Mesenchymal stem cell (in vitro differentiated cells and primary cell): ENCODE measurements at regions not wholly inside any gene's neighbourhood (a gene's known extent, or its start where the extent isn't known, plus 50 kb on each side); places are given as distances from the start of the nearest gene placed in this dataset.

Source experiments
- DNase-seq: peaks from one replicate; pipeline ENCODE4 v3.0.0-alpha.2; 2013
- H2AFZ ChIP-seq: one replicate; pipeline ENCODE4 v1.6.1; 2013; ENCODE audit warnings: low read depth, mild to moderate bottlenecking, control low read depth, inconsistent platforms, low read length, moderate library complexity
- H2AK5ac ChIP-seq: 2 replicates; pipeline ENCODE4 v1.6.1; 2013; ENCODE audit warnings: low read length, moderate library complexity, mild to moderate bottlenecking, inconsistent platforms; ENCODE audit not compliant: severe bottlenecking
- H2BK120ac ChIP-seq: one replicate; pipeline ENCODE4 v1.6.1; 2013; ENCODE audit warnings: low read depth, mild to moderate bottlenecking, inconsistent platforms, low read length, moderate library complexity
- H2BK12ac ChIP-seq, 2 experiments: one replicate each; pipeline ENCODE4 v1.6.1; 2013; ENCODE audit warnings: inconsistent platforms in 2 of 2, low read length in 2 of 2, mild to moderate bottlenecking in 2 of 2, moderate library complexity in 2 of 2, control low read depth in 1 of 2
- H2BK15ac ChIP-seq: one replicate; pipeline ENCODE4 v1.6.1; 2013; ENCODE audit warnings: mild to moderate bottlenecking, low read depth, inconsistent platforms; ENCODE audit not compliant: poor library complexity, severe bottlenecking
- H2BK5ac ChIP-seq: 2 replicates; pipeline ENCODE4 v1.6.1; 2013; ENCODE audit warnings: low read depth, mild to moderate bottlenecking, low read length, control low read depth, inconsistent platforms; ENCODE audit not compliant: poor library complexity, severe bottlenecking
- H3K14ac ChIP-seq, 2 experiments: one replicate each; pipeline ENCODE4 v1.6.1; 2013; ENCODE audit warnings: inconsistent platforms in 2 of 2, low read length in 2 of 2, control low read depth in 1 of 2, mild to moderate bottlenecking in 1 of 2, moderate library complexity in 1 of 2
- H3K18ac ChIP-seq, 2 experiments: one replicate each; pipeline ENCODE4 v1.6.1; 2013; ENCODE audit warnings: inconsistent platforms in 2 of 2, low read length in 2 of 2, control low read depth in 1 of 2, low read depth in 1 of 2, mild to moderate bottlenecking in 1 of 2
- H3K23ac ChIP-seq, 2 experiments: one replicate each; pipeline ENCODE4 v1.6.1; 2013; ENCODE audit warnings: inconsistent platforms in 2 of 2, low read length in 2 of 2, mild to moderate bottlenecking in 2 of 2, moderate library complexity in 2 of 2, control low read depth in 1 of 2
- H3K27ac ChIP-seq: 2 replicates; pipeline ENCODE4 v1.5.1; 2013; ENCODE audit warnings: mild to moderate bottlenecking, moderate library complexity, low read length, control low read depth, inconsistent platforms; ENCODE audit not compliant: poor library complexity, severe bottlenecking
- H3K27me3 ChIP-seq, 2 experiments: 2 replicates each; pipeline versions ENCODE4 v1.6.1 to v1.7.0; 2013; ENCODE audit warnings: low read length in 2 of 2, mild to moderate bottlenecking in 2 of 2, moderate library complexity in 2 of 2, control low read depth in 1 of 2, inconsistent platforms in 1 of 2; ENCODE audit not compliant: control insufficient read depth in 1 of 2, insufficient read depth in 1 of 2
- H3K36me3 ChIP-seq, 2 experiments: 2 replicates each; pipeline versions ENCODE4 v1.6.1 to v1.7.0; 2013; ENCODE audit warnings: low read length in 2 of 2, control low read depth in 1 of 2, inconsistent platforms in 1 of 2, low read depth in 1 of 2, mild to moderate bottlenecking in 1 of 2; ENCODE audit not compliant: insufficient read depth in 2 of 2, control insufficient read depth in 1 of 2
- H3K4ac ChIP-seq, 2 experiments: one replicate each; pipeline ENCODE4 v1.6.1; 2013; ENCODE audit warnings: inconsistent platforms in 2 of 2, low read length in 2 of 2, mild to moderate bottlenecking in 2 of 2, moderate library complexity in 2 of 2, control low read depth in 1 of 2, low read depth in 1 of 2
- H3K4me1 ChIP-seq: 2 replicates; pipeline ENCODE4 v1.6.1; 2013; ENCODE audit warnings: low read depth, low read length, control low read depth; ENCODE audit not compliant: control insufficient read depth, insufficient read depth
- H3K4me2 ChIP-seq: 2 replicates; pipeline ENCODE4 v1.6.1; 2013; ENCODE audit warnings: low read length, mild to moderate bottlenecking, inconsistent platforms; ENCODE audit not compliant: poor library complexity, severe bottlenecking
- H3K4me3 ChIP-seq, 2 experiments: 2 replicates each; pipeline versions ENCODE4 v1.5.1 to v1.7.0; 2013; ENCODE audit warnings: low read length in 2 of 2, mild to moderate bottlenecking in 2 of 2, control low read depth in 1 of 2, low read depth in 1 of 2; ENCODE audit not compliant: insufficient read depth in 1 of 2
- H3K79me1 ChIP-seq: replicated peaks from 2 replicates; pipeline ENCODE4 v1.6.1; 2013; ENCODE audit warnings: mild to moderate bottlenecking, control low read depth, low read length, inconsistent platforms; ENCODE audit not compliant: poor library complexity, severe bottlenecking
- H3K9ac ChIP-seq: 2 replicates; pipeline ENCODE4 v1.7.0; 2013; ENCODE audit warnings: mild to moderate bottlenecking, low read length, moderate library complexity
- H3K9me3 ChIP-seq: 2 replicates; pipeline ENCODE4 v1.7.0; 2013; ENCODE audit warnings: mild to moderate bottlenecking, low read length; ENCODE audit not compliant: control insufficient read depth
- H4K8ac ChIP-seq: one replicate; pipeline ENCODE4 v1.6.1; 2013; ENCODE audit warnings: inconsistent platforms, mild to moderate bottlenecking, low read length, moderate library complexity
- H4K91ac ChIP-seq: one replicate; pipeline ENCODE4 v1.6.1; 2013; ENCODE audit warnings: mild to moderate bottlenecking, low read length, inconsistent platforms
- WGBS: methylation state at CpG from one replicate; pipeline ENCODE4 v1.1.7; 2013; ENCODE audit warnings: mixed read lengths; 5-methylcytosine and 5-hydroxymethylcytosine counted together

DNA sequence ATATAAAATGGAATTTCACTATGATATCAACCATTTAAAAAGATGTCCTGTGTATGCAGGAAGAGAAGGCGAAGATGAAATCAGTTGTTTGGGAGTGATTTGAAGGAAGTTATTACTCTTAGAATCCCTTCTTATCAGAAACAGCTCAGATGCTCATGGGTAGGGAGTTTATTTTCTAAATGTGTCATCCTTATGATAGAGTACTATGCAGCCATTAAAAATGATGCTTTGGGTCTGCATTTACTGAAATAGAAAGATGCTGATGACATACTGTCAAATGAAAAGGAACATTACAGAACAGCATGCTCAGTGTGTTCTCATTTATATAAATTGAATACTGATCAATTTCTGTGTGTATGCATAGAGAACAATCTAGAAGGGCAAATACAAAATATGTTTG, 69.8 kb upstream of the MED13L start:
- no peak overlapping the region for H3K4me2 ChIP-seq
- no peaks in the 10 kb centered on the region for H3K36me3 ChIP-seq
- 80% methylated on average over 1 of the region's 1 CpG for whole genome bisulfite sequencing
- H2AK5ac ChIP-seq = no peak overlapping the region
- no peaks in the 10 kb centered on the region for H3K27me3 ChIP-seq
- no peak overlapping the region for H2AFZ ChIP-seq
- no peak overlapping the region for H2BK5ac ChIP-seq
- H3K14ac ChIP-seq = no peak overlapping the region
- H3K4me3 ChIP-seq = no peak overlapping the region
- DNase-seq = no peak
- no peak overlapping the region for H4K8ac ChIP-seq
- H3K4ac ChIP-seq = no peak overlapping the region
- H3K18ac ChIP-seq = no peak overlapping the region
- no peak overlapping the region for H2BK120ac ChIP-seq
- H2BK12ac ChIP-seq = no peak overlapping the region
- H4K91ac ChIP-seq = no peak overlapping the region
- H3K23ac ChIP-seq = no peak overlapping the region
- peak overlapping the region; percentile 58 for H3K9ac ChIP-seq
- no peak overlapping the region for H3K27ac ChIP-seq
- no peak overlapping the region for H2BK15ac ChIP-seq
- H3K79me1 ChIP-seq = no peaks in the 10 kb centered on the region
- peaks cover 6% of the 10 kb centered on the region for H3K4me1 ChIP-seq
- peaks cover 2% of the 10 kb centered on the region for H3K9me3 ChIP-seq

GRCh38 chr12:116352315-116352835, 74.9 kb upstream of the MED13L start:
- H3K27ac ChIP-seq = no peak overlapping the region
- H4K91ac ChIP-seq = no peak overlapping the region
- no peaks in the 10 kb centered on the region for H3K9me3 ChIP-seq
- H3K9ac ChIP-seq = no peak overlapping the region
- no peak overlapping the region for H2AFZ ChIP-seq
- H3K18ac ChIP-seq = no peak overlapping the region
- WGBS = 96% methylated on average over 4 of the region's 4 CpGs
- H4K8ac ChIP-seq = no peak overlapping the region
- no peak overlapping the region for H3K14ac ChIP-seq
- no peaks in the 10 kb centered on the region for H3K27me3 ChIP-seq
- peaks cover 6% of the 10 kb centered on the region for H3K4me1 ChIP-seq
- DNase-seq = no peak
- no peak overlapping the region for H2BK15ac ChIP-seq
- no peak overlapping the region for H2BK12ac ChIP-seq
- H3K4me2 ChIP-seq = no peak overlapping the region
- H2AK5ac ChIP-seq = no peak overlapping the region
- H3K4ac ChIP-seq = no peak overlapping the region
- no peak overlapping the region for H3K4me3 ChIP-seq
- no peaks in the 10 kb centered on the region for H3K79me1 ChIP-seq
- H3K36me3 ChIP-seq = no peaks in the 10 kb centered on the region
- H2BK5ac ChIP-seq = no peak overlapping the region
- H3K23ac ChIP-seq = no peak overlapping the region
- no peak overlapping the region for H2BK120ac ChIP-seq

DNA sequence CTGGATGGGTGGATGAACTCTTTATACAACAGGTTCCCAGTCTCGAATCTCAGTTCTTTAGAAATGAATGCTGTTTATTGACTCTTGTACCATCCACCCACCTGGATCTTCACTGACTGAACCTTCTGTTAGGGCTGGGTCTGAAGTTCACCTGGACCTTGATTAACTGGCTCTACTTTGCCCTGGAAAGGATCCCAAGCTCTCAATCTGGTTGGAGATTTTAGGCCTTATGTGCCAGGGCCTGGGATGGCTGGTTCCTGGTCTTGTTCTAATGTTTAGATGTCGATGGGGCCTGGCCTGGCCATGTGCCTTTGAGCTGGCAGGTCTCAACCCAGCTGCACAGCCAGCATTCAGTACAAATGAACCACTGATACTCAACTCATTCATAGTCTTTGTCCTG, 76.5 kb upstream of the MED13L start:
- no peak overlapping the region for H2BK15ac ChIP-seq
- H4K8ac ChIP-seq = no peak overlapping the region
- H3K18ac ChIP-seq = no peak overlapping the region
- no peak overlapping the region for H3K9ac ChIP-seq
- no peaks in the 10 kb centered on the region for H3K27me3 ChIP-seq
- no peak overlapping the region for H3K27ac ChIP-seq
- H3K4ac ChIP-seq = no peak overlapping the region
- H4K91ac ChIP-seq = no peak overlapping the region
- no peak overlapping the region for H3K4me3 ChIP-seq
- H3K4me2 ChIP-seq = no peak overlapping the region
- no peak overlapping the region for H2BK12ac ChIP-seq
- no peaks in the 10 kb centered on the region for H3K36me3 ChIP-seq
- H3K9me3 ChIP-seq = no peaks in the 10 kb centered on the region
- H3K4me1 ChIP-seq = peaks cover 6% of the 10 kb centered on the region
- WGBS = 73% methylated on average over 2 of the region's 2 CpGs
- no peak overlapping the region for H2AK5ac ChIP-seq
- no peak overlapping the region for H3K14ac ChIP-seq
- H2BK120ac ChIP-seq = no peak overlapping the region
- H2BK5ac ChIP-seq = no peak overlapping the region
- DNase-seq = no peak
- no peaks in the 10 kb centered on the region for H3K79me1 ChIP-seq
- no peak overlapping the region for H3K23ac ChIP-seq
- H2AFZ ChIP-seq = no peak overlapping the region

DNA sequence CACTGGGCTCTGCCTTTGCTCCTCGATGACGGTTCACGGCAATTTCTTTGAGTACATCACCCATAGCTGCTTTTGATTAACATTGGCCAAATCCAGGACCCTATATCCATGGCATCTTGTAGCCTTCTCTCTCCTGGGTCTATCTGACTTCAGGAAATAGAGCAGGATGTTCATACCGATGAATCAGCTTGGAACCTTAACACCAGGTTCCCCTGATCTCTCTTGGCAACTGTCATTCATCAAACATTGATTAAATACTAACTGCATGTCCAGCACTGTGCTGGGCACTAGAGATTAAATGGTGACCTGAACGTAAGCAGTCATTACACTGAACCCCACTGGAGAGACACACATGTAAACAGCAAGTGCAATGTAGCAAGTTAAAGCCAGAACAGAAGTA, 77.0 kb upstream of the MED13L start:
- H3K4me1 ChIP-seq = peaks cover 2% of the 10 kb centered on the region
- no peak overlapping the region for H4K91ac ChIP-seq
- no peak overlapping the region for H3K4ac ChIP-seq
- no peak for DNase-seq
- WGBS = 96% methylated on average over 5 of the region's 5 CpGs
- no peak overlapping the region for H2BK120ac ChIP-seq
- H2AK5ac ChIP-seq = no peak overlapping the region
- H3K9ac ChIP-seq = no peak overlapping the region
- H3K79me1 ChIP-seq = no peaks in the 10 kb centered on the region
- no peak overlapping the region for H3K18ac ChIP-seq
- H3K36me3 ChIP-seq = no peaks in the 10 kb centered on the region
- no peaks in the 10 kb centered on the region for H3K27me3 ChIP-seq
- no peak overlapping the region for H3K23ac ChIP-seq
- no peak overlapping the region for H3K4me3 ChIP-seq
- no peak overlapping the region for H2AFZ ChIP-seq
- H3K9me3 ChIP-seq = no peaks in the 10 kb centered on the region
- H4K8ac ChIP-seq = no peak overlapping the region
- H3K4me2 ChIP-seq = no peak overlapping the region
- H3K27ac ChIP-seq = no peak overlapping the region
- H2BK15ac ChIP-seq = peak overlapping the region; percentile 20
- H2BK12ac ChIP-seq = no peak overlapping the region
- H3K14ac ChIP-seq = peak overlapping the region in 1 of 2 experiments; percentile 23
- no peak overlapping the region for H2BK5ac ChIP-seq
